OCI-LY7 (cell line): ENCODE measurements at regions not wholly inside any gene's neighbourhood (a gene's known extent, or its start where the extent isn't known, plus 50 kb on each side); places are given as distances from the start of the nearest gene placed in this dataset.
"Not testable (repeated sequence)": the region's sequence is repeated elsewhere in the genome, so short reads cannot be mapped to it uniquely, and the experiment has no call there.

Experiments used
- BruUV-seq: library from RNA; stranded (reverse); fragments of 400-500 nt; replicated peaks from 2 replicates; lab custom pipeline; 2021; lab: Mats Ljungman, UMichigan
- CTCF ChIA-PET: fragments of 300-600 bp; sonication (Branson Sonifier 250); formaldehyde crosslinking; loops from one replicate; lab custom pipeline; 2022; ENCODE audit warnings: antibody characterized with exemption; ENCODE audit not compliant: unreplicated experiment; lab: Charles Lee
- POLR2A ChIA-PET: fragments of 300-600 bp; sonication (Branson Sonifier 250); formaldehyde crosslinking; loops from one replicate; lab custom pipeline; 2022; ENCODE audit warnings: antibody characterized with exemption; lab: Charles Lee
- DNase-seq: peaks from one replicate; pipeline ENCODE4 v3.0.0-alpha.2; 2015; ENCODE audit warnings: low spot score
- H2AFZ ChIP-seq: fragments of 200-600 bp; sonication (generic), shearing (Covaris generic); 2 replicates; pipeline ENCODE4 v1.6.1; 2014; ENCODE audit warnings: mild to moderate bottlenecking, antibody characterized with exemption, low read length, moderate library complexity
- H3K27ac ChIP-seq: fragments of 200-600 bp; sonication (generic); 2 replicates; pipeline ENCODE4 v1.5.1; 2014; ENCODE audit warnings: mixed run types, low read depth, mild to moderate bottlenecking, moderate library complexity, low read length, inconsistent platforms; ENCODE audit not compliant: poor library complexity, severe bottlenecking
- H3K36me3 ChIP-seq: fragments of 200-600 bp; sonication (generic); 2 replicates; pipeline ENCODE4 v1.6.1; 2014; ENCODE audit warnings: mild to moderate bottlenecking, antibody characterized with exemption, low read length, moderate library complexity, mixed read lengths; ENCODE audit not compliant: insufficient read depth
- H3K4me1 ChIP-seq: fragments of 200-600 bp; sonication (generic); 2 replicates; pipeline ENCODE4 v1.5.1; 2014; ENCODE audit warnings: mild to moderate bottlenecking, low read length; ENCODE audit not compliant: insufficient read depth, poor library complexity, severe bottlenecking
- H3K4me2 ChIP-seq: fragments of 200-600 bp; sonication (generic); 2 replicates; pipeline ENCODE4 v1.6.1; 2014; ENCODE audit warnings: mild to moderate bottlenecking, low read length
- H3K4me3 ChIP-seq: fragments of 200-600 bp; sonication (generic); 2 replicates; pipeline ENCODE4 v1.5.1; 2014; ENCODE audit warnings: mild to moderate bottlenecking, low read depth, low read length; ENCODE audit not compliant: poor library complexity, severe bottlenecking
- H3K79me2 ChIP-seq: fragments of 200-600 bp; sonication (generic); 2 replicates; pipeline ENCODE4 v1.6.1; 2016; ENCODE audit warnings: low read depth, mild to moderate bottlenecking, low read length, moderate library complexity, mixed read lengths; ENCODE audit not compliant: insufficient read depth
- H3K9me2 ChIP-seq: fragments of 200-600 bp; sonication (generic); 2 replicates; pipeline ENCODE4 v1.6.1; 2016; ENCODE audit warnings: mild to moderate bottlenecking, low read length, mixed read lengths; ENCODE audit not compliant: insufficient read depth
- H3K9me3 ChIP-seq: fragments of 200-600 bp; sonication (generic); 2 replicates; pipeline ENCODE4 v1.6.1; 2014; ENCODE audit warnings: mild to moderate bottlenecking, mixed run types, low read length, mixed read lengths
- H4K20me1 ChIP-seq: fragments of 200-600 bp; sonication (generic); 2 replicates; pipeline ENCODE4 v1.6.1; 2014; ENCODE audit warnings: mild to moderate bottlenecking, antibody characterized with exemption, low read length, moderate library complexity, mixed read lengths; ENCODE audit not compliant: insufficient read depth
- CTCF ChIP-seq: fragments of 200-600 bp; sonication (generic); conservative IDR thresholded peaks from 2 replicates; pipeline ENCODE4 v1.5.1; 2014; ENCODE audit warnings: mild to moderate bottlenecking, antibody characterized with exemption, low read length, moderate library complexity, mixed read lengths
- EZH2phosphoT487 ChIP-seq: fragments of 200-600 bp; sonication (generic); IDR thresholded peaks from 2 replicates; pipeline ENCODE4 v1.6.1; 2018; ENCODE audit warnings: low read depth, borderline replicate concordance, mild to moderate bottlenecking, mixed run types, antibody characterized with exemption, low read length, moderate library complexity, mixed read lengths
- intact Hi-C: fragments of 100-400 bp; cut with micrococcal nuclease; formaldehyde crosslinking; loops from one replicate; pipeline ENCODE4 v1.10.0; 2022; ENCODE audit not compliant: unreplicated experiment

- H2AFZ ChIP-seq, result no peak overlapping the region
- H3K9me3 ChIP-seq, result no peaks in the 10 kb centered on the region
- no peak overlapping the region for H3K27ac ChIP-seq
- H3K36me3 ChIP-seq, result no peaks in the 10 kb centered on the region
- H4K20me1 ChIP-seq, result no peaks in the 10 kb centered on the region
- CTCF ChIA-PET, result no interaction called here
- H3K4me1 ChIP-seq, result no peaks in the 10 kb centered on the region
- H3K4me3 ChIP-seq, result no peak overlapping the region
- H3K9me2 ChIP-seq, result no peaks in the 10 kb centered on the region
- intact Hi-C loops, result no loop called here
- no peak for DNase-seq
- H3K4me2 ChIP-seq, result no peak overlapping the region
- TF ChIP-seq EZH2phosphoT487, result no peak
- no peak for TF ChIP-seq CTCF
- no TSS peak for BruUV-seq
- POLR2A ChIA-PET, result no interaction called here
- H3K79me2 ChIP-seq, result no peaks in the 10 kb centered on the region
Observed at GRCh38 chr2:113351375-113352355, 72.9 kb upstream of the PAX8 start.

DNA sequence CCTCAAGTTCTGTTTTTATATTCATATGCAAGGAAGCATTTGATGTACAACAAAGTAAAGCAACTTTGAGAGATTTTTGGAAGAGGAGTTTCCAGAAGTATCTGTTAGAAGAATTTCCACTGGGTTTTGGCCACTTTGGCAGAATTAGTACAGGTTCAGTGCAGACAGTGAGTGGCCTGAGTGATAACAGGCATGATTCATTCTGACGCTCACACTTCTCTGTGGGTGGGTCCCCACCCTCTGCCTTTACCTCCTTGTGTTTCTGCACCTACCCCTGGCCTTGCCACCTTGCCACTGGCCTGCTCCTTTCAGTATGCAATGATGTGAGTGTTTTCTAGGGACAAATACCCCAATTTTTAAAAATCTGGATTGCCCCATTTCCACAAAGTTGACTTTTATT lies 65.1 kb upstream of the PAX8 start:
- H3K27ac ChIP-seq, BruUV-seq, H3K4me2 ChIP-seq, H3K9me3 ChIP-seq, H3K4me1 ChIP-seq, H4K20me1 ChIP-seq, H3K36me3 ChIP-seq, CTCF ChIA-PET, H3K79me2 ChIP-seq, intact Hi-C loops, H3K4me3 ChIP-seq, H2AFZ ChIP-seq, H3K9me2 ChIP-seq, POLR2A ChIA-PET, DNase-seq: not testable (repeated sequence)

GRCh38 chr2:113342650-113343049 lies 63.9 kb upstream of the PAX8 start:
- H3K4me3 ChIP-seq, result no peak overlapping the region
- no peaks in the 10 kb centered on the region for H3K36me3 ChIP-seq
- H3K4me1 ChIP-seq, result no peaks in the 10 kb centered on the region
- H3K4me2 ChIP-seq, result no peak overlapping the region
- H2AFZ ChIP-seq, result no peak overlapping the region
- no peak for DNase-seq
- no peaks in the 10 kb centered on the region for H3K9me3 ChIP-seq
- TF ChIP-seq EZH2phosphoT487, result no peak
- TF ChIP-seq CTCF, result no peak
- no peaks in the 10 kb centered on the region for H4K20me1 ChIP-seq
- ChIA-PET POLR2A (no interaction called here), CTCF (no interaction called here)
- H3K27ac ChIP-seq, result no peak overlapping the region
- H3K79me2 ChIP-seq, result no peaks in the 10 kb centered on the region
- BruUV-seq, result no TSS peak
- intact Hi-C loops, result no loop called here
- H3K9me2 ChIP-seq, result no peaks in the 10 kb centered on the region

DNA sequence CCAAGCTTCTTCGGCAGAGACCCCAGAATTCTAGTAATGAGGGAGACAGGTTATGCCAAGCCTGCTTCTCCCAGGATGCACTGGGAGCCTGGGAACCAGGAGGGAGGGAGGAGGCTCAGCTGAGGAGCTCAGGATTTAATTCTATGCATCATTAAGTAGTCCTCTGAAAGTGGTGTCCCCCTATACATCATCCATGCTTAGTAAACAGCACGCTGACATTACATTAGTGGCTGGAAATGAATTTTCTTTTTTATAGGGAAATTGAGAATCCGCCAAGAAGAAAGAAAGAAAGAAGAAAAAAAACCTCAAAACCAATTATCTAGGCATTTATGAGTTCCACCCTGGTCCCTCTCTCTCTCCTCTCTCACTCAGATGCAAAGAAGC lies 63.1 kb upstream of the PAX8 start:
- H4K20me1 ChIP-seq, H3K36me3 ChIP-seq, H2AFZ ChIP-seq, POLR2A ChIA-PET, H3K9me2 ChIP-seq, H3K4me3 ChIP-seq, BruUV-seq, H3K79me2 ChIP-seq, DNase-seq, CTCF ChIA-PET, H3K4me1 ChIP-seq, H3K9me3 ChIP-seq, H3K4me2 ChIP-seq, H3K27ac ChIP-seq, intact Hi-C loops: not testable (repeated sequence)
